Ishikawa (cell line): ENCODE measurements at regions not wholly inside any gene's neighbourhood (a gene's known extent, or its start where the extent isn't known, plus 50 kb on each side); places are given as distances from the start of the nearest gene placed in this dataset.
A peak's percentile ranks its signal among the peaks of the same experiment; 100 is the strongest.

Experiments
- CEBPB ChIP-seq: IDR thresholded peaks from 2 replicates; pipeline ENCODE4 v1.6.1; 2012
- CREB1 ChIP-seq: IDR thresholded peaks from 2 replicates; pipeline ENCODE4 v1.6.1; 2012; ENCODE audit warnings: low read depth
- EGR1 ChIP-seq: IDR thresholded peaks from 2 replicates; pipeline ENCODE4 v1.6.1; 2012
- EP300 ChIP-seq: IDR thresholded peaks from 2 replicates; pipeline ENCODE4 v1.6.1; 2012; ENCODE audit warnings: borderline replicate concordance
- FOXM1 ChIP-seq: IDR thresholded peaks from 2 replicates; pipeline ENCODE4 v1.6.1; 2012; ENCODE audit warnings: low read depth, borderline replicate concordance
- NFIC ChIP-seq: IDR thresholded peaks from 2 replicates; pipeline ENCODE4 v1.6.1; 2012
- RAD21 ChIP-seq: IDR thresholded peaks from 2 replicates; pipeline ENCODE4 v1.6.1; 2012; ENCODE audit warnings: low read depth
- TAF1 ChIP-seq: IDR thresholded peaks from 2 replicates; pipeline ENCODE4 v1.6.1; 2012; ENCODE audit warnings: low read depth, mild to moderate bottlenecking
- TCF12 ChIP-seq: IDR thresholded peaks from 2 replicates; pipeline ENCODE4 v1.6.1; 2012; ENCODE audit warnings: low read depth
- TEAD4 ChIP-seq: IDR thresholded peaks from 2 replicates; pipeline ENCODE4 v1.6.1; 2012
- YY1 ChIP-seq: IDR thresholded peaks from 2 replicates; pipeline ENCODE4 v1.6.1; 2012; ENCODE audit warnings: low read depth
- ZBTB7A ChIP-seq: IDR thresholded peaks from 2 replicates; pipeline ENCODE4 v1.6.1; 2012; ENCODE audit warnings: low read depth
- TF ChIP-seq, protein P1 (sequence below): IDR thresholded peaks from 2 replicates; pipeline ENCODE4 v1.6.1; 2012; ENCODE audit warnings: low read depth, mild to moderate bottlenecking
- TF ChIP-seq, protein P2 (sequence below): IDR thresholded peaks from 2 replicates; pipeline ENCODE4 v1.6.1; 2012
- TF ChIP-seq, protein P3 (sequence below): IDR thresholded peaks from 2 replicates; pipeline ENCODE4 v1.6.1; 2012

DNA sequence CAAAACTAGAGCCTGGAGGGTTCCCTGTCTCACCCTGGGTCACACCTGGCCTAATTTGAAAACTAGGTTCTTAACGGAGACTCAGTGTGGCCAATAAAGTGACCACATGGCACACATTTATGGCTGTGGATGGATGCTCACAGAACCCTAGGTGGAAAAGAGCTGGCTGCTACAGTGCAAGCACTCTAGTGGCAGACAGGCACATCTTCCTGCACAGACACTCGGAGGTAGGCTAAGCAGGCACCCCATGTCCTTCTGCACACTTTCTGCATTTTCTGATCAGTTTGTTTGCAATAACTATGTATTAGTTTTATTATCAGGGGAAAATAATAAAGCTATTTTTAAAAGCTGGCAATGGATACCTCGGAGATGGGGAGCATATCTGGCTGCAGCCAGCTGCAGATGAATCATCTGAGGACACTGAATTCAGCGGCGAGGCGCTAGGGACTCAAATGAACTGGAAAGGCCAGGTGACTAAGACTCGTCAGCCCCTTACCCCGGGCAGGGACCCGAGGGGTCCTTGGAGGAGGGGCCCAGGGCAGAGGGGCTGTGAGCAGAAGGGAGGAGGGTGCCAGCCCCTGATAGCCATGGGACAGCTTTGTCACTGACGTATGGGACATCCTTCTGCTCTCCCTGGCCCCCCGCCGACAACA is 96.2 kb downstream of the OLFM1 start:
- TF ChIP-seq EGR1 (no peak), NFIC (no peak)
- TF ChIP-seq, protein P1, sequence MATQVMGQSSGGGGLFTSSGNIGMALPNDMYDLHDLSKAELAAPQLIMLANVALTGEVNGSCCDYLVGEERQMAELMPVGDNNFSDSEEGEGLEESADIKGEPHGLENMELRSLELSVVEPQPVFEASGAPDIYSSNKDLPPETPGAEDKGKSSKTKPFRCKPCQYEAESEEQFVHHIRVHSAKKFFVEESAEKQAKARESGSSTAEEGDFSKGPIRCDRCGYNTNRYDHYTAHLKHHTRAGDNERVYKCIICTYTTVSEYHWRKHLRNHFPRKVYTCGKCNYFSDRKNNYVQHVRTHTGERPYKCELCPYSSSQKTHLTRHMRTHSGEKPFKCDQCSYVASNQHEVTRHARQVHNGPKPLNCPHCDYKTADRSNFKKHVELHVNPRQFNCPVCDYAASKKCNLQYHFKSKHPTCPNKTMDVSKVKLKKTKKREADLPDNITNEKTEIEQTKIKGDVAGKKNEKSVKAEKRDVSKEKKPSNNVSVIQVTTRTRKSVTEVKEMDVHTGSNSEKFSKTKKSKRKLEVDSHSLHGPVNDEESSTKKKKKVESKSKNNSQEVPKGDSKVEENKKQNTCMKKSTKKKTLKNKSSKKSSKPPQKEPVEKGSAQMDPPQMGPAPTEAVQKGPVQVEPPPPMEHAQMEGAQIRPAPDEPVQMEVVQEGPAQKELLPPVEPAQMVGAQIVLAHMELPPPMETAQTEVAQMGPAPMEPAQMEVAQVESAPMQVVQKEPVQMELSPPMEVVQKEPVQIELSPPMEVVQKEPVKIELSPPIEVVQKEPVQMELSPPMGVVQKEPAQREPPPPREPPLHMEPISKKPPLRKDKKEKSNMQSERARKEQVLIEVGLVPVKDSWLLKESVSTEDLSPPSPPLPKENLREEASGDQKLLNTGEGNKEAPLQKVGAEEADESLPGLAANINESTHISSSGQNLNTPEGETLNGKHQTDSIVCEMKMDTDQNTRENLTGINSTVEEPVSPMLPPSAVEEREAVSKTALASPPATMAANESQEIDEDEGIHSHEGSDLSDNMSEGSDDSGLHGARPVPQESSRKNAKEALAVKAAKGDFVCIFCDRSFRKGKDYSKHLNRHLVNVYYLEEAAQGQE, result no peak

DNA sequence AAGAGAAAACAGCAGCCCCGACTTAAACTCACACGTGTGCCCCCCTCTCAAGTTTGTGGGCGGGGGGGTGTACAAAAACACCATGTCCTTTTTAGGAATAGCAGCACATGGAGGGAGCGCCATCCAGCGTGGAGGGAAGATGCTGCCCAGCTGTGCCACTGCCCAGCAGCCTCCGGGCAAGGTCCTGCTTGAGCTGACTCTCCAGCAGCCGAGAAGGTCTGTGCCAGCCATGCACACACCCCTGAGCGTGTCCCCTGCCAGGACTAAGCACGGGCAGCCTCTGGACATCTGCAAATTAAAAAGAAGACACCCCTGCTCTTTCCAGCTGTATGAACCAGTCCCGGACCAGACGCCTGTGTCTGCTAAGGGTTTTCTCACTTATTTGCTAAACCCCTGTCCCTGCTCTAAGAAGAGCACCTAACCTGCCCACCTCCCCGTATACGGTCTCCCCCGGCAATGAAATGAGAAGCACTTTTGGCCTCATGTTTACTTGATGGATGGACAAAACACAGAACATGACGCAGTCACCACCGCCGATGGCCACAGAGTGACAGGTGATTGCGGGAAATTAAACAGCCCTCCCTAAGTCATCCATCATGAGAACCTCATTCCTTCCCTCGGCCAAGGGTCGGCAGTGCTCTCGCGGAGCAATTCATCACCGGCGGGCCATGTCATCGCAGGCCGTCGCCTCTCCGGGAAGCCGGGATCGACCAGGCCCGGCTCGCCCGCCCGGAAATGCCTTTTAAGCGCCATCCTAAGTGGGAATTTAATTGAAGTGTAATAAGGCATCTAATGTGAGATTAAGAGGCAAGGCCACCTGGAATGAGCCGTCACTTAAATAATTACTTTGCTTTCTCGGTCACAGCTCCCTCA is 96.9 kb downstream of the OLFM1 start:
- no peak for TF ChIP-seq NFIC

DNA sequence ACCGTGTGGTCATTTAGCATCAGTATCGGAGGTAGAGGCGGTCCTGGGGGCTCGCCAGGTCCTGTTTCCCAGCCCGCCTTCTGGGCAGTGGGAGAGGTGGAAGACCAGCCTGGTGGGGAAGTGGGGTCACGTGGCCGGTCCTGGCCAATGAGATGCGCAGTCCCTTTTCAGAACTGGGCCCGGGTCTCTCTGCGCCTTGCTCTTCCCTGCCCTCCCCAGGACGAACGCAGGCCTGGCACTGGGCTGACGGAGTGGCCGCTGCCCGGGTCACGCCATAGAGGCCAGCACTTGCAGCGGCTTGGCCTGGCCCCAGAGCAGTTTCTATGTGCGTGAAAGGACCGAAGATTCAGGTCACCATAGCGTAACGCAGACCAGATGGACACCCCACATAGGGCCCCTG is 97.6 kb downstream of the OLFM1 start:
- no peak for TF ChIP-seq EP300
- no peak for TF ChIP-seq TEAD4
- TF ChIP-seq, protein P2, sequence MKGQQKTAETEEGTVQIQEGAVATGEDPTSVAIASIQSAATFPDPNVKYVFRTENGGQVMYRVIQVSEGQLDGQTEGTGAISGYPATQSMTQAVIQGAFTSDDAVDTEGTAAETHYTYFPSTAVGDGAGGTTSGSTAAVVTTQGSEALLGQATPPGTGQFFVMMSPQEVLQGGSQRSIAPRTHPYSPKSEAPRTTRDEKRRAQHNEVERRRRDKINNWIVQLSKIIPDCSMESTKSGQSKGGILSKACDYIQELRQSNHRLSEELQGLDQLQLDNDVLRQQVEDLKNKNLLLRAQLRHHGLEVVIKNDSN, result 0 out of 2 replicates have a peak, but pooled peaks have one; percentile 19
- TF ChIP-seq, protein P3, sequence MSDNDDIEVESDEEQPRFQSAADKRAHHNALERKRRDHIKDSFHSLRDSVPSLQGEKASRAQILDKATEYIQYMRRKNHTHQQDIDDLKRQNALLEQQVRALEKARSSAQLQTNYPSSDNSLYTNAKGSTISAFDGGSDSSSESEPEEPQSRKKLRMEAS, result no peak

DNA sequence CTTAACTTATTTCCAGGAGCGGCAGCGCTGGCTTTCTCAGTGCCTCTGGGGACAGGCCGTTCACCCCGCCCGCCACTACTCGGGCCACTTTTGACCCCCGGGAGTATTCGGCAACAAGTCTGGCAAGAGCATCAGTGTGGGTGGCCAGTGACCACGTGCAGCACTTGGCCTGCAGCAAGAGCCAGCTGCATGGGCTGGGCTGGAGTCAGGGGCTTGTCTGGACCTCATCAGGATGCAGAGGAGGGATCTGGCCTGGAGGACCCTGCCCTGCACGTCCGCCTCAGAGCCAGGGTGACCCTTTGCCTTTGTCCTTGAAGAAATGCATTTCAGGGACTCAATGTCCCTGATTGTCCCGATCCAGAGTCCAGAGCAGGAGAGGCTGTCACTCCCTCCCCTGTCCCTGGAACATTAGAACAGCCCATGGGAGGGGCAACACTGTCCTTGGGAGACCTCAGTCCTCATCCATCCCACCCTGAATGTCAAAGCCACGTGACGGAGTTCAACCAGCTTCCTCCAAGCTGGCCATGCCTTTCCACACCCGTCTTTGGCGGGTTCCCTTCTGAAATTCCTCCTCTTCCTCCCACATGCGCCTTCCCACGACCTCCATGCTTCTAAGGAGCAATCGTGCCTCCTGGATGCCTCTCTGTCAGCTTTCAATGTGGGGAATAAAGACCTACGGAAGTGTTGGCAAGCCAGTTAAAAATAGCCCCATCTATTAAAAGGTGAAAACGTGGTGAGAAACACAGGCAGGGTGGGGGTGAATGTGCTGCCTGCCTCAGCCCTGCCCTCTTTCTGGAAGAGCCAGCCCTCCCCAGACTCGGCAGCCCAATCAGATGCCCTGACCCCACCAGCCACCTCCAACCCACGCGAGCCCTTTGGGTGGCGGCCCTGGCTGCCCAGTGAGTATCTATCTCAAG is 99.0 kb downstream of the OLFM1 start:
- no peak for TF ChIP-seq EGR1
- no peak for TF ChIP-seq EP300
- TF ChIP-seq FOXM1, result no peak
- TF ChIP-seq TAF1, result no peak
- no peak for TF ChIP-seq RAD21
- TF ChIP-seq, protein P1, result no peak
- TF ChIP-seq ZBTB7A, result no peak
- TF ChIP-seq YY1, result no peak
- no peak for TF ChIP-seq TEAD4
- TF ChIP-seq, protein P3, result no peak

DNA sequence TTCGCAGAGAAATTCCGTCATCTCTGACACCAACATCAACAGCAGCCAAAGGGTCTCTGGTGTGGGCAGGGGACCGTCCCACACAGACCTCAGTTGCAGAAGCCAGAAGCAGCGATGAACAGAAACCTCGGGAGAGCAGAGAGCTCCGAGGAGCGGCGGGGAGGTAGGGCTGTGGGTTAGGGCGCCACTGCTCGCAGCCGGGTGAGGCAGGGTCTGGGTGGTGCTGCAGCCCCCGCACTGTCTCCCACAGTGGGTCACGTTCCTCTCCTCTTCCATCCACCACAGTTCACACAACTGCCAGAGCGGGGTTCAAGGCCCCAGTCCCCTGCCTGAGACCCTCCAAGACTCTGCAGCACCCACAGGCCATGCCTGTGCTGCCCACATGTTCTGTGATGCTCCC is 99.9 kb downstream of the OLFM1 start:
- TF ChIP-seq EGR1 (no peak), FOXM1 (no peak), CREB1 (no peak), RAD21 (no peak), ZBTB7A (no peak), YY1 (no peak), EP300 (no peak), TAF1 (no peak), TCF12 (no peak), CEBPB (no peak), TEAD4 (no peak), NFIC (no peak)
- TF ChIP-seq, protein P3, result no peak
- TF ChIP-seq, protein P2, result no peak
- TF ChIP-seq, protein P1, result no peak
